H9 (cell line): ENCODE measurements at regions not wholly inside any gene's neighbourhood (a gene's known extent, or its start where the extent isn't known, plus 50 kb on each side); places are given as distances from the start of the nearest gene placed in this dataset.
"Not testable (repeated sequence)": the region's sequence is repeated elsewhere in the genome, so short reads cannot be mapped to it uniquely, and the experiment has no call there.

Experiments
- DNase-seq: peaks from one replicate; pipeline ENCODE4 v3.0.0-alpha.2; 2017
- H2AFZ ChIP-seq: one replicate; pipeline ENCODE4 v1.6.1; 2013; ENCODE audit warnings: mild to moderate bottlenecking, low read length, control low read depth, moderate library complexity
- H2AK5ac ChIP-seq: 2 replicates; pipeline ENCODE4 v1.6.1; 2013; ENCODE audit warnings: low read length, control low read depth, mixed read lengths; ENCODE audit not compliant: insufficient read length
- H2BK120ac ChIP-seq: one replicate; pipeline ENCODE4 v1.6.1; 2013; ENCODE audit warnings: low read depth, mild to moderate bottlenecking, low read length, control low read depth, inconsistent platforms; ENCODE audit not compliant: poor library complexity, severe bottlenecking
- H2BK12ac ChIP-seq: 2 replicates; pipeline ENCODE4 v1.6.1; 2013; ENCODE audit warnings: low read length, control low read depth, mixed read lengths, low read depth; ENCODE audit not compliant: insufficient read length
- H2BK15ac ChIP-seq: 2 replicates; pipeline ENCODE4 v1.6.1; 2013; ENCODE audit warnings: low read depth, low read length, control low read depth
- H2BK20ac ChIP-seq: one replicate; pipeline ENCODE4 v1.6.1; 2013; ENCODE audit warnings: low read depth, mild to moderate bottlenecking, low read length, control low read depth, inconsistent platforms; ENCODE audit not compliant: poor library complexity, severe bottlenecking
- H2BK5ac ChIP-seq: 2 replicates; pipeline ENCODE4 v1.6.1; 2013; ENCODE audit warnings: low read length, control low read depth, mixed read lengths; ENCODE audit not compliant: insufficient read length
- H3K14ac ChIP-seq: 2 replicates; pipeline ENCODE4 v1.6.1; 2013; ENCODE audit warnings: low read length, control low read depth; ENCODE audit not compliant: insufficient read depth
- H3K18ac ChIP-seq: 2 replicates; pipeline ENCODE4 v1.6.1; 2013; ENCODE audit warnings: low read depth, mild to moderate bottlenecking, mixed read lengths, low read length, control low read depth; ENCODE audit not compliant: insufficient read length
- H3K23ac ChIP-seq: 2 replicates; pipeline ENCODE4 v1.6.1; 2013; ENCODE audit warnings: low read length, control low read depth, mixed read lengths, low read depth; ENCODE audit not compliant: insufficient read length
- H3K23me2 ChIP-seq: 2 replicates; pipeline ENCODE4 v1.6.1; 2013; ENCODE audit warnings: low read depth, mild to moderate bottlenecking, mixed read lengths, low read length, control low read depth; ENCODE audit not compliant: insufficient read length, poor library complexity, severe bottlenecking
- H3K27ac ChIP-seq: 2 replicates; pipeline ENCODE4 v1.5.1; 2013; ENCODE audit warnings: low read length, control low read depth, mixed read lengths, low read depth; ENCODE audit not compliant: insufficient read length
- H3K27me3 ChIP-seq: 2 replicates; pipeline ENCODE4 v1.6.1; 2013; ENCODE audit warnings: low read length, control low read depth, inconsistent platforms; ENCODE audit not compliant: insufficient read depth
- H3K4ac ChIP-seq: 2 replicates; pipeline ENCODE4 v1.6.1; 2013; ENCODE audit warnings: low read depth, mild to moderate bottlenecking, control low read depth, inconsistent platforms, low read length, moderate library complexity
- H3K4me1 ChIP-seq: 2 replicates; pipeline ENCODE4 v1.6.1; 2013; ENCODE audit warnings: low read length, control low read depth, inconsistent platforms; ENCODE audit not compliant: insufficient read depth
- H3K4me2 ChIP-seq: 2 replicates; pipeline ENCODE4 v1.6.1; 2013; ENCODE audit warnings: low read length, control low read depth, mixed read lengths; ENCODE audit not compliant: insufficient read length, insufficient read depth
- H3K56ac ChIP-seq: 2 replicates; pipeline ENCODE4 v1.6.1; 2013; ENCODE audit warnings: low read depth, mild to moderate bottlenecking, mixed read lengths, low read length, control low read depth; ENCODE audit not compliant: insufficient read length
- H3K79me1 ChIP-seq: 2 replicates; pipeline ENCODE4 v1.6.1; 2013; ENCODE audit warnings: low read depth, mild to moderate bottlenecking, moderate library complexity, low read length, control low read depth, inconsistent platforms; ENCODE audit not compliant: insufficient read depth, poor library complexity, severe bottlenecking
- H3K79me2 ChIP-seq: 2 replicates; pipeline ENCODE4 v1.6.1; 2013; ENCODE audit warnings: low read length, control low read depth, inconsistent platforms; ENCODE audit not compliant: insufficient read depth
- H3K9ac ChIP-seq: 2 replicates; pipeline ENCODE4 v1.6.1; 2013; ENCODE audit warnings: low read length, control low read depth, mixed read lengths; ENCODE audit not compliant: insufficient read length; ENCODE audit errors: extremely low read depth
- H3K9me3 ChIP-seq: one replicate; pipeline ENCODE4 v1.6.1; 2013; ENCODE audit warnings: low read depth, low read length, inconsistent platforms; ENCODE audit not compliant: control insufficient read depth
- H3T11ph ChIP-seq: one replicate; pipeline ENCODE4 v1.6.1; 2013; ENCODE audit warnings: mild to moderate bottlenecking, low read length, control low read depth, inconsistent platforms
- H4K20me1 ChIP-seq: one replicate; pipeline ENCODE4 v1.6.1; 2013; ENCODE audit not compliant: control insufficient read depth, insufficient read length, insufficient read depth
- H4K5ac ChIP-seq: 2 replicates; pipeline ENCODE4 v1.6.1; 2013; ENCODE audit warnings: low read depth, mild to moderate bottlenecking, mixed read lengths, low read length, control low read depth; ENCODE audit not compliant: insufficient read length
- H4K8ac ChIP-seq: replicated peaks from 2 replicates; pipeline ENCODE4 v1.6.1; 2013; ENCODE audit warnings: low read length, control low read depth, mixed read lengths, low read depth; ENCODE audit not compliant: insufficient read length
- H4K91ac ChIP-seq: 2 replicates; pipeline ENCODE4 v1.6.1; 2013; ENCODE audit warnings: low read depth, mild to moderate bottlenecking, moderate library complexity, mixed read lengths, low read length, control low read depth; ENCODE audit not compliant: insufficient read length
- H3K27ac Mint-ChIP-seq, 3 experiments: 2 replicates in 2 of 3; 3 replicates in 1 of 3; pipeline ENCODE4 v1.8.0; 2020 to 2021; ENCODE audit warnings: mixed read lengths in 3 of 3, mild to moderate bottlenecking in 1 of 3, moderate library complexity in 1 of 3
- H3K27me3 Mint-ChIP-seq: 2 replicates; pipeline ENCODE4 v1.8.0; 2021; ENCODE audit warnings: low read depth, mild to moderate bottlenecking, moderate library complexity, mixed read lengths
- H3K36me3 Mint-ChIP-seq, 3 experiments: 2 replicates in 2 of 3; 3 replicates in 1 of 3; pipeline ENCODE4 v1.8.0; 2020 to 2021; ENCODE audit warnings: low read depth in 3 of 3, mixed read lengths in 3 of 3; ENCODE audit not compliant: insufficient read depth in 1 of 3
- H3K4me1 Mint-ChIP-seq, 2 experiments: 2 replicates each; pipeline ENCODE4 v1.8.0; 2020; ENCODE audit warnings: mixed read lengths in 2 of 2
- H3K4me3 Mint-ChIP-seq, 2 experiments: 2 replicates in 1 of 2; 3 replicates in 1 of 2; pipeline ENCODE4 v1.8.0; 2020 to 2021; ENCODE audit warnings: mild to moderate bottlenecking in 2 of 2, mixed read lengths in 2 of 2, moderate library complexity in 1 of 2
- H3K9me3 Mint-ChIP-seq, 2 experiments: 2 replicates in 1 of 2; 3 replicates in 1 of 2; pipeline ENCODE4 v1.8.0; 2020; ENCODE audit warnings: mild to moderate bottlenecking in 2 of 2, mixed read lengths in 2 of 2, moderate library complexity in 1 of 2
- WGBS: extraction: QIAGEN DNeasy Blood & Tissue Kit; methylation state at CpG from one replicate; pipeline ENCODE4 v1.1.7; 2013; ENCODE audit warnings: missing lambda C conversion rate, low lambda C conversion rate, mixed read lengths; ENCODE audit not compliant: insufficient read length; ENCODE audit errors: extremely low coverage; 5-methylcytosine and 5-hydroxymethylcytosine counted together

- H3K4me1 Mint-ChIP-seq, H2BK12ac ChIP-seq, H2AFZ ChIP-seq, H3K27ac Mint-ChIP-seq, H3K27me3 ChIP-seq, H2BK20ac ChIP-seq, H3K79me2 ChIP-seq, H2BK15ac ChIP-seq, H3K9ac ChIP-seq, H3K4me3 Mint-ChIP-seq, H3K4ac ChIP-seq, H3K23ac ChIP-seq, H2BK5ac ChIP-seq, H4K8ac ChIP-seq, H3K14ac ChIP-seq, H3K79me1 ChIP-seq, H3K56ac ChIP-seq, H3K4me2 ChIP-seq, H3K4me1 ChIP-seq, H4K91ac ChIP-seq, DNase-seq, H3K18ac ChIP-seq, H3K27ac ChIP-seq, H4K20me1 ChIP-seq, H2BK120ac ChIP-seq, H2AK5ac ChIP-seq, H3K27me3 Mint-ChIP-seq, H3K23me2 ChIP-seq, H3T11ph ChIP-seq, H4K5ac ChIP-seq: not testable (repeated sequence)
- peaks cover 15% of the 10 kb centered on the region for H3K9me3 ChIP-seq
- Mint-ChIP-seq H3K36me3 (peaks cover 0 to 12% (median 3%) of the 10 kb centered on the region in 3 experiments; a peak in 4 of 7 replicates), H3K9me3 (peaks cover 60% of the 10 kb centered on the region in 2 experiments)
- no CpG with 5 or more reads among the region's 3 CpGs for WGBS
Measured at GRCh38 chr20:30712861-30713260, 544.6 kb upstream of the DEFB115 start.

GRCh38 chr20:30719415-30720199 lies 537.9 kb upstream of the DEFB115 start:
- H2BK12ac ChIP-seq, H3K4me1 Mint-ChIP-seq, H2AFZ ChIP-seq, H3K27me3 ChIP-seq, H3K4ac ChIP-seq, H3K4me1 ChIP-seq, H3K23ac ChIP-seq, H3K56ac ChIP-seq, H3K27ac Mint-ChIP-seq, H4K8ac ChIP-seq, H2AK5ac ChIP-seq, H3K18ac ChIP-seq, H3K79me2 ChIP-seq, H4K91ac ChIP-seq, H3K9ac ChIP-seq, H2BK15ac ChIP-seq, H3K27me3 Mint-ChIP-seq, H3K4me3 Mint-ChIP-seq, H3K36me3 Mint-ChIP-seq, H4K5ac ChIP-seq, H3K4me2 ChIP-seq, H3K79me1 ChIP-seq, H3K27ac ChIP-seq, H3K23me2 ChIP-seq, H3K14ac ChIP-seq, H2BK120ac ChIP-seq, H2BK20ac ChIP-seq, H4K20me1 ChIP-seq, H2BK5ac ChIP-seq, H3T11ph ChIP-seq, DNase-seq: not testable (repeated sequence)
- H3K9me3 Mint-ChIP-seq, result peaks cover 56 to 64% of the 10 kb centered on the region in 2 experiments
- peaks cover 17% of the 10 kb centered on the region for H3K9me3 ChIP-seq
- WGBS, result no CpG with 5 or more reads among the region's 6 CpGs
